Keratinocyte (primary cell): ENCODE measurements at regions not wholly inside any gene's neighbourhood (a gene's known extent, or its start where the extent isn't known, plus 50 kb on each side); places are given as distances from the start of the nearest gene placed in this dataset.

Experiments used
- DNase-seq: peaks from one replicate; pipeline ENCODE4 v3.0.0-alpha.2; 2011; ENCODE audit warnings: low read depth, missing footprints, low spot score
- FAIRE-seq: peaks from 2 replicates; lab custom pipeline; 2011; peaks lifted over from hg19 to GRCh38; lab: Jason Lieb, UNC
- H2AFZ ChIP-seq: 2 replicates; pipeline ENCODE4 v1.6.0; 2012; ENCODE audit warnings: low read length, control low read depth, inconsistent platforms; ENCODE audit not compliant: control insufficient read depth
- H3K27ac ChIP-seq: 2 replicates; pipeline ENCODE4 v1.5.1; 2011; ENCODE audit warnings: low read length; ENCODE audit not compliant: control insufficient read depth, insufficient read depth
- H3K27me3 ChIP-seq: 3 replicates; pipeline ENCODE4 v1.6.0; 2011; ENCODE audit warnings: low read length; ENCODE audit not compliant: control insufficient read depth, insufficient read depth; ENCODE audit errors: extremely low read depth
- H3K36me3 ChIP-seq, 2 experiments: 2 replicates in 1 of 2; 3 replicates in 1 of 2; pipeline ENCODE4 v1.5.1; 2011; ENCODE audit warnings: low read length in 2 of 2, mild to moderate bottlenecking in 1 of 2; ENCODE audit not compliant: control insufficient read depth in 2 of 2, insufficient read depth in 2 of 2; ENCODE audit errors: extremely low read depth in 1 of 2
- H3K4me1 ChIP-seq: 3 replicates; pipeline ENCODE4 v1.5.1; 2011; ENCODE audit warnings: low read length; ENCODE audit not compliant: control insufficient read depth, insufficient read depth; ENCODE audit errors: extremely low read depth
- H3K4me2 ChIP-seq: 3 replicates; pipeline ENCODE4 v1.6.0; 2011; ENCODE audit warnings: low read depth, low read length; ENCODE audit not compliant: control insufficient read depth, insufficient read depth; ENCODE audit errors: extremely low read depth
- H3K4me3 ChIP-seq, 3 experiments: fragments of 200-600 bp in 1 of 3; sonication (generic) in 1 of 3; 2 replicates in 2 of 3; 3 replicates in 1 of 3; pipeline ENCODE4 v1.5.1; 2011 to 2016; ENCODE audit warnings: low read length in 3 of 3, mild to moderate bottlenecking in 3 of 3, control low read depth in 2 of 3, inconsistent platforms in 1 of 3, low read depth in 1 of 3, mixed read lengths in 1 of 3, mixed run types in 1 of 3, moderate library complexity in 1 of 3; ENCODE audit not compliant: control insufficient read depth in 2 of 3, insufficient read depth in 2 of 3; ENCODE audit errors: extremely low read depth in 1 of 3
- H3K79me2 ChIP-seq: 2 replicates; pipeline ENCODE4 v1.6.0; 2012; ENCODE audit warnings: low read length; ENCODE audit not compliant: control insufficient read depth, insufficient read depth
- H3K9ac ChIP-seq: 3 replicates; pipeline ENCODE4 v1.6.0; 2011; ENCODE audit warnings: low read length; ENCODE audit not compliant: control insufficient read depth, insufficient read depth; ENCODE audit errors: extremely low read depth
- H3K9me1 ChIP-seq: 3 replicates; pipeline ENCODE4 v1.6.0; 2011; ENCODE audit warnings: low read length; ENCODE audit not compliant: control insufficient read depth, insufficient read depth; ENCODE audit errors: extremely low read depth
- H3K9me3 ChIP-seq: 2 replicates; pipeline ENCODE4 v1.5.1; 2012; ENCODE audit warnings: low read depth, low read length; ENCODE audit not compliant: control insufficient read depth
- H4K20me1 ChIP-seq: 3 replicates; pipeline ENCODE4 v1.6.0; 2011; ENCODE audit warnings: low read length; ENCODE audit not compliant: control insufficient read depth, insufficient read depth; ENCODE audit errors: extremely low read depth
- EZH2 ChIP-seq: IDR thresholded peaks from one replicate; pipeline ENCODE4 v1.6.1; 2012; ENCODE audit warnings: inconsistent platforms, mild to moderate bottlenecking, low read length, moderate library complexity
- dilution Hi-C: fragments of 300-500 bp; cut with MboI; formaldehyde crosslinking; loops from one replicate; pipeline ENCODE4 v1.7.0; 2020; ENCODE audit warnings: low sequenced_read_pairs; ENCODE audit not compliant: extremely low pct_ligation_motif_present
- TF ChIP-seq, protein P1 (sequence below), 3 experiments: IDR thresholded peaks in 1 of 3; conservative IDR thresholded peaks in 1 of 3; optimal IDR thresholded peaks in 1 of 3; 2 replicates in 2 of 3; 3 replicates in 1 of 3; pipeline versions ENCODE3 to v1.5.1; 2011; ENCODE audit warnings: low read length in 3 of 3, mild to moderate bottlenecking in 3 of 3, moderate library complexity in 2 of 3, control low read depth in 1 of 3, inconsistent platforms in 1 of 3; ENCODE audit not compliant: insufficient read depth in 2 of 3; ENCODE audit errors: extremely low read depth in 1 of 3

DNA sequence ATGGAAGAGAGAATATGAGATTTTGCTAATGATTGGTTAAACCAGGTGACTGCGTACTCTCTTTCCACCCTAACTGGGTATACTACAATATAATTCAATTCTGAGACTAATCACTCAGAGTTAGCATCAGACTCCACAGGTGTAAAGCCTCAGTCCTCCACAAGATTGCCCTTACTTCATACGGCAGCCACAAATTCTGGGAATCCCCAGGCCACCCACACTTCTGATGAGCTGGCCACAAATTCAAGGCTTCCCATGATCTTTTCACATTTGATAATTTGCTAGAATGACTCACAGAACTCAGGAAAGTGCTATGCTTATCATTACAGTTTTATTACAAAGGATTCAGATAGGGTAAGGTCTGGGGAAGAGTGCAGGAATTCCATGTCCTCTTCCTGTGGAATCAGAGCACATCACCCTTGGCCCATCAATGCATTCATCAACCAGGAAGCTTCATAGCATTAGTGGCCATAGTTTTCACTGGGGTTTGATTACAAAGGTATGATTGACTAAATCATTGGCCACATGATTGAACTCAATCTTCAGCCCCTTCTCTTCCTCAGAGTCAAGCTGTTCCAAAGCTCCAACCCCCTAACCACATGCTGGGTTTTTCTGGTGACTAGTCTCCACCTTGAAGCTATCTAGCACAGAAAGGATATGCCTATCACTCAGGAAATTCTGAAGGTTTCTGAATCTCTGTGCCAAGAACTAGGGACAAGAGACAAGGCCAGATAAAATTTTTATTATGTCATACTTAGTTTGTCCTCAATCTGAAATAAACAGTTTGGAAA is 131.7 kb downstream of the HHIPL2 start:
- TF ChIP-seq EZH2: no peak
- TF ChIP-seq, protein P1, sequence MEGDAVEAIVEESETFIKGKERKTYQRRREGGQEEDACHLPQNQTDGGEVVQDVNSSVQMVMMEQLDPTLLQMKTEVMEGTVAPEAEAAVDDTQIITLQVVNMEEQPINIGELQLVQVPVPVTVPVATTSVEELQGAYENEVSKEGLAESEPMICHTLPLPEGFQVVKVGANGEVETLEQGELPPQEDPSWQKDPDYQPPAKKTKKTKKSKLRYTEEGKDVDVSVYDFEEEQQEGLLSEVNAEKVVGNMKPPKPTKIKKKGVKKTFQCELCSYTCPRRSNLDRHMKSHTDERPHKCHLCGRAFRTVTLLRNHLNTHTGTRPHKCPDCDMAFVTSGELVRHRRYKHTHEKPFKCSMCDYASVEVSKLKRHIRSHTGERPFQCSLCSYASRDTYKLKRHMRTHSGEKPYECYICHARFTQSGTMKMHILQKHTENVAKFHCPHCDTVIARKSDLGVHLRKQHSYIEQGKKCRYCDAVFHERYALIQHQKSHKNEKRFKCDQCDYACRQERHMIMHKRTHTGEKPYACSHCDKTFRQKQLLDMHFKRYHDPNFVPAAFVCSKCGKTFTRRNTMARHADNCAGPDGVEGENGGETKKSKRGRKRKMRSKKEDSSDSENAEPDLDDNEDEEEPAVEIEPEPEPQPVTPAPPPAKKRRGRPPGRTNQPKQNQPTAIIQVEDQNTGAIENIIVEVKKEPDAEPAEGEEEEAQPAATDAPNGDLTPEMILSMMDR (optimal IDR thresholded peaks at IDR 0.05 in 1 of 3, IDR thresholded peaks at IDR 0.05 in 1 of 3, conservative IDR thresholded peaks at IDR 0.05 in 1 of 3; ENCODE audit: extremely low read depth in 1 of 3, insufficient read depth in 2 of 3, low read length in 3 of 3): no peak
- Histone ChIP-seq H3K4me1 (no peaks in the 10 kb centered on the region), H3K36me3 (no peaks in the 10 kb centered on the region), H3K27me3 (no peaks in the 10 kb centered on the region), H4K20me1 (no peaks in the 10 kb centered on the region), H3K79me2 (no peaks in the 10 kb centered on the region), H2AFZ (no peak overlapping the region), H3K9me1 (no peaks in the 10 kb centered on the region), H3K9ac (no peak overlapping the region), H3K9me3 (no peaks in the 10 kb centered on the region), H3K27ac (no peak overlapping the region), H3K4me3 (no peak overlapping the region), H3K4me2 (no peak overlapping the region)
- dilution Hi-C loops: no loop called here
- FAIRE-seq: no peak
- no peak for DNase-seq

DNA sequence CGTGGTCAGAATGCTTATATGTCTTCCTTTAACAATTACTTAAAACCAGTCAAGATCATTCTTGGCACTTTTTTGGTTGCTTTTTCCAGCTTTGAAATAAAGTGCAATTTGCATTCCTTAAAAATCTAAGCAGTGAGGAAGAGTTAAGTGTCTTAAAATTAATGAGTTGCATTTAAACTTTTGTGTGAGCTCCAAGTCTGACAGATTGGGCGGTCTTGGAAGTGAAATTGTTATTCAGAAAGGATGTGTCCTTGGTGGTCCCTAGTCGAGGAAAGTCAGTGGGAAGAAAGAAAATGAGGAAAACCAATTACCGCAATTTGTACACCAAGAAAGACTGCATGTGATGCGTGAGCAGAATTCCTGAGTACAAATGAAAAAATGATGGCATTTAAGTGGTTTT is 132.5 kb downstream of the HHIPL2 start:
- Histone ChIP-seq H3K9me1 (no peaks in the 10 kb centered on the region), H3K36me3 (no peaks in the 10 kb centered on the region), H3K4me3 (no peak overlapping the region), H3K4me2 (no peak overlapping the region), H3K9me3 (no peaks in the 10 kb centered on the region), H3K27me3 (no peaks in the 10 kb centered on the region), H3K27ac (no peak overlapping the region), H3K79me2 (no peaks in the 10 kb centered on the region), H3K4me1 (no peaks in the 10 kb centered on the region), H3K9ac (no peak overlapping the region), H4K20me1 (no peaks in the 10 kb centered on the region), H2AFZ (no peak overlapping the region)
- dilution Hi-C loops: no loop called here
- DNase-seq: no peak
- no peak for TF ChIP-seq EZH2
- TF ChIP-seq, protein P1 (optimal IDR thresholded peaks at IDR 0.05 in 1 of 3, IDR thresholded peaks at IDR 0.05 in 1 of 3, conservative IDR thresholded peaks at IDR 0.05 in 1 of 3; ENCODE audit: extremely low read depth in 1 of 3, insufficient read depth in 2 of 3, low read length in 3 of 3): no peak
- no peak for FAIRE-seq
